ENCODE measurements at regions not wholly inside any gene's neighbourhood (a gene's known extent, or its start where the extent isn't known, plus 50 kb on each side); places are given as distances from the start of the nearest gene placed in this dataset.

GRCh38 chr13:22126433-22127021 is 455.7 kb downstream of the FGF9 start:
- DNase-seq (ENCODE audit: low read depth in 3 of 3) = no peak

GRCh38 chr13:22127277-22128164 is 456.6 kb downstream of the FGF9 start:
- DNase-seq (ENCODE audit: low read depth in 3 of 3) = no peak

- DNase-seq (ENCODE audit: low read depth in 3 of 3) = no peak
These were observed 457.9 kb downstream of the FGF9 start for GRCh38 chr13:22128441-22129408.

- DNase-seq (ENCODE audit: low read depth in 3 of 3) = no peak
These were observed 459.4 kb downstream of the FGF9 start for GRCh38 chr13:22130254-22130653.

- DNase-seq (ENCODE audit: low read depth in 3 of 3) = no peak
These were observed 463.4 kb downstream of the FGF9 start for GRCh38 chr13:22134261-22134660.

GRCh38 chr13:22135446-22135845 is 464.6 kb downstream of the FGF9 start:
- DNase-seq (ENCODE audit: low read depth in 3 of 3) = no peak

- DNase-seq (ENCODE audit: low read depth in 3 of 3) = no peak
These were observed 466.6 kb downstream of the FGF9 start for GRCh38 chr13:22137361-22138050.

- no peak for DNase-seq (ENCODE audit: low read depth in 3 of 3)
These were observed 468.1 kb downstream of the FGF9 start for GRCh38 chr13:22138947-22139346.

- DNase-seq (ENCODE audit: low read depth in 3 of 3) = no peak
These were observed 470.8 kb downstream of the FGF9 start for GRCh38 chr13:22141716-22142115.

GRCh38 chr13:22143671-22144070 is 472.8 kb downstream of the FGF9 start:
- no peak for DNase-seq (ENCODE audit: low read depth in 3 of 3)

GRCh38 chr13:22144806-22145205 is 473.9 kb downstream of the FGF9 start:
- DNase-seq (ENCODE audit: low read depth in 3 of 3) = no peak

GRCh38 chr13:22148187-22148586 is 477.3 kb downstream of the FGF9 start:
- no peak for DNase-seq (ENCODE audit: low read depth in 3 of 3)

GRCh38 chr13:22152751-22153150 is 481.9 kb downstream of the FGF9 start:
- DNase-seq (ENCODE audit: low read depth in 3 of 3) = no peak

GRCh38 chr13:22154041-22154440 is 483.2 kb downstream of the FGF9 start:
- DNase-seq (ENCODE audit: low read depth in 3 of 3) = no peak

- no peak for DNase-seq (ENCODE audit: low read depth in 3 of 3)
These were observed 491.0 kb downstream of the FGF9 start for GRCh38 chr13:22161871-22162270.

GRCh38 chr13:22162889-22163288 is 492.0 kb downstream of the FGF9 start:
- no peak for DNase-seq (ENCODE audit: low read depth in 3 of 3)

GRCh38 chr13:22168437-22169190 is 497.7 kb downstream of the FGF9 start:
- no peak for DNase-seq (ENCODE audit: low read depth in 3 of 3)

GRCh38 chr13:22169473-22169872 is 498.6 kb downstream of the FGF9 start:
- DNase-seq (ENCODE audit: low read depth in 3 of 3) = no peak

GRCh38 chr13:22173610-22174009 is 502.7 kb downstream of the FGF9 start:
- no peak for DNase-seq (ENCODE audit: low read depth in 3 of 3)

- DNase-seq (ENCODE audit: low read depth in 3 of 3) = no peak
These were observed 504.4 kb downstream of the FGF9 start for GRCh38 chr13:22175241-22175640.

GRCh38 chr13:22175815-22176214 is 504.9 kb downstream of the FGF9 start:
- DNase-seq (ENCODE audit: low read depth in 3 of 3) = no peak
